Upper lobe of right lung (tissue), 1 donor: ENCODE measurements at regions not wholly inside any gene's neighbourhood (a gene's known extent, or its start where the extent isn't known, plus 50 kb on each side); places are given as distances from the start of the nearest gene placed in this dataset.

Source experiments
- ATAC-seq: fragments of 200-7000 bp; cut with Tn5 transposase; one replicate; pipeline ENCODE4 v1.9.1; 2020; ENCODE audit warnings: mild to moderate bottlenecking, moderate library complexity
- DNase-seq: peaks from one replicate; pipeline ENCODE4 v3.0.0-alpha.2; 2020
- H3K27ac ChIP-seq: fragments of 200-600 bp; one replicate; pipeline ENCODE4 v1.8.0; 2022
- H3K27me3 ChIP-seq: fragments of 200-600 bp; one replicate; pipeline ENCODE4 v1.8.0; 2022; ENCODE audit warnings: mild to moderate bottlenecking
- H3K36me3 ChIP-seq: fragments of 200-600 bp; one replicate; pipeline ENCODE4 v1.8.0; 2022
- H3K4me1 ChIP-seq: fragments of 200-600 bp; one replicate; pipeline ENCODE4 v1.8.0; 2022
- H3K4me3 ChIP-seq: fragments of 200-600 bp; one replicate; pipeline ENCODE4 v1.8.0; 2022; ENCODE audit warnings: mild to moderate bottlenecking
- H3K9me3 ChIP-seq: fragments of 200-600 bp; one replicate; pipeline ENCODE4 v1.8.0; 2022
- intact Hi-C: fragments of 100-400 bp; cut with DNase I; formaldehyde crosslinking; loops from one replicate; pipeline ENCODE4 v1.11.0; 2022
- TF ChIP-seq, protein P1 (sequence below): fragments of 200-600 bp; IDR thresholded peaks from one replicate; pipeline ENCODE4 v1.8.0; 2022; ENCODE audit warnings: antibody characterized with exemption
- donor health status: DM: no; HTN: yes; CAD: no; lungs with severe emphysema.

DNA sequence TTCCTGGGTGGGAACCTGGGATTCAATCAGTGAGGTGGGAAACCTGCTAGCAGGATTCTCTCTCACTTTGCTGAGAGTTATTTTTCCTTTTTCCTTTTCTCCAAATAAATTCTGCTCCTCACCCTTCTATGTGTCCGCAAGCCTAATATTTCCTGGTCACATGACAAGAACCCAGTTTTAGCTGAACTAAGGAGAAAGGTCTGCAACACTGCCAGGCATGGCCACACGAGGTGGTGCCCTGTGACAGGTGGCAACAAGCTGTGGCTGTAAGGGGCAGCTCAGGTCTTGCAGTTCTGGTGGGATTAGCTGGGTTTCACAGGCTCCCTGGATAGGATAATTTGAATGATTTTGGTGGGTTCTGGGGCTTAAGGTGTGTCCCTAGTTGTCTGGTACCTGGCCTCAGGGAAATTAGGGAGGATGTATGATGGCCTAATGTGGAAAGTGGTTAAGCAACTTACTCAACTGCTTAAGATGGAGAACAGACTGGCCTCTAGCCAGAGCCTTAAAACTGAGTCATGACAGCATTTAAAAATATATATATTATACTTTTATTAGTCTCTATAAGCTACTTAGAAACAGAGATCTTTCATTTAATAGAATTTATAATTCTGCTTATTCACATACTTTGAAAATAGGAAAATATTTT, 215.0 kb downstream of the IL15 start:
- DNase-seq (no peak), ATAC-seq (no peak)
- H3K27ac ChIP-seq, result no peak overlapping the region
- H3K9me3 ChIP-seq, result no peaks in the 10 kb centered on the region
- intact Hi-C loops, result no loop called here
- no peaks in the 10 kb centered on the region for H3K36me3 ChIP-seq
- TF ChIP-seq, protein P1, sequence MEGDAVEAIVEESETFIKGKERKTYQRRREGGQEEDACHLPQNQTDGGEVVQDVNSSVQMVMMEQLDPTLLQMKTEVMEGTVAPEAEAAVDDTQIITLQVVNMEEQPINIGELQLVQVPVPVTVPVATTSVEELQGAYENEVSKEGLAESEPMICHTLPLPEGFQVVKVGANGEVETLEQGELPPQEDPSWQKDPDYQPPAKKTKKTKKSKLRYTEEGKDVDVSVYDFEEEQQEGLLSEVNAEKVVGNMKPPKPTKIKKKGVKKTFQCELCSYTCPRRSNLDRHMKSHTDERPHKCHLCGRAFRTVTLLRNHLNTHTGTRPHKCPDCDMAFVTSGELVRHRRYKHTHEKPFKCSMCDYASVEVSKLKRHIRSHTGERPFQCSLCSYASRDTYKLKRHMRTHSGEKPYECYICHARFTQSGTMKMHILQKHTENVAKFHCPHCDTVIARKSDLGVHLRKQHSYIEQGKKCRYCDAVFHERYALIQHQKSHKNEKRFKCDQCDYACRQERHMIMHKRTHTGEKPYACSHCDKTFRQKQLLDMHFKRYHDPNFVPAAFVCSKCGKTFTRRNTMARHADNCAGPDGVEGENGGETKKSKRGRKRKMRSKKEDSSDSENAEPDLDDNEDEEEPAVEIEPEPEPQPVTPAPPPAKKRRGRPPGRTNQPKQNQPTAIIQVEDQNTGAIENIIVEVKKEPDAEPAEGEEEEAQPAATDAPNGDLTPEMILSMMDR, result no peak
- no peaks in the 10 kb centered on the region for H3K4me1 ChIP-seq
- H3K4me3 ChIP-seq, result no peak overlapping the region
- no peaks in the 10 kb centered on the region for H3K27me3 ChIP-seq

GRCh38 chr4:141853091-141853764, 216.8 kb downstream of the IL15 start:
- H3K27me3 ChIP-seq, result no peaks in the 10 kb centered on the region
- H3K4me1 ChIP-seq, result no peaks in the 10 kb centered on the region
- H3K4me3 ChIP-seq, result no peak overlapping the region
- TF ChIP-seq, protein P1, result no peak
- no peaks in the 10 kb centered on the region for H3K9me3 ChIP-seq
- intact Hi-C loops, result no loop called here
- H3K36me3 ChIP-seq, result no peaks in the 10 kb centered on the region
- no peak overlapping the region for H3K27ac ChIP-seq
- no peak for DNase-seq
- ATAC-seq, result no peak

GRCh38 chr4:141858437-141858836, 222.1 kb downstream of the IL15 start:
- H3K27ac ChIP-seq, result no peak overlapping the region
- ATAC-seq (no peak), DNase-seq (no peak)
- H3K36me3 ChIP-seq, result no peaks in the 10 kb centered on the region
- TF ChIP-seq, protein P1, result no peak
- H3K9me3 ChIP-seq, result no peaks in the 10 kb centered on the region
- H3K4me3 ChIP-seq, result no peak overlapping the region
- H3K4me1 ChIP-seq, result no peaks in the 10 kb centered on the region
- no peaks in the 10 kb centered on the region for H3K27me3 ChIP-seq
- intact Hi-C loops, result no loop called here

DNA sequence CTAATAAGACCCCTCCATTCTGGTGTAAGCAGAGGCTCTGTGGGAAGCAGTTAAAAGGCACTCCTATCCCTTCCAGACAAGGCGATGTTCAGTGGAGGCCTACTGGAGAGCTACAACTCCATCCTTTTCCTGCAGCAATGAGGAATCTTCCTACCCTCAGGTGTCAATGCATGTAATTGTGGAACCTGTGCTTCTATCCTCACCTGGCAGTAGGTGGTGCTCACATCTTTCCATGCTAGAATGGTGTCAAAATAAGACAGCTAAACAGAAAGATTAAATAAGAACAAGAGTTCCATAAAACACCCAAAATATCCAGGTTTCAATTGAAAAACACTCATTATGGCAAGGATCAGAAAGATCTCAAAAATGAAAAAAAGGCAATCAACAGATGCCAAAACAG, 224.6 kb downstream of the IL15 start:
- intact Hi-C loops, result no loop called here
- DNase-seq, result no peak
- Histone ChIP-seq H3K4me1 (no peaks in the 10 kb centered on the region), H3K27me3 (no peaks in the 10 kb centered on the region), H3K4me3 (no peak overlapping the region), H3K9me3 (no peaks in the 10 kb centered on the region), H3K36me3 (no peaks in the 10 kb centered on the region), H3K27ac (no peak overlapping the region)
- TF ChIP-seq, protein P1, result no peak
- no peak for ATAC-seq

DNA sequence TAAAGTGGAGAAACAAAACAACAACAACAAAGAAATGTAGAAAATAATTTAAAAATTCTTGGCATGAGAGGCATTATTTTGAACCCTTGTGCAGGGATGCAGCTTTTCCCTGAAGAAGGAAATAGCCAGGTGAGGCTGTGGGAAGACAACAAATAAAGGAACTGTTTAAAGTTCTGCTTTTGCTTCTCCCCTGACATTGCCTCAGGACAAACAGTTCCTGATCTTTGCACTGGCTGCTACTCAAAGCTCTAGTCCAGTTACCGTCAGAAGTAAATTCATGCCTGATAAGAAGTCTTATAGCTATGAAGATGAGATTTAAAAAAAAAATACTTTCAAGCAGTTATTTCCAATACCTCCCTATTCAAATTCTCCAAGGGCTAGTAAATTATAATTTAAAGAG, 233.8 kb downstream of the IL15 start:
- DNase-seq (no peak), ATAC-seq (no peak)
- TF ChIP-seq, protein P1, result no peak
- Histone ChIP-seq H3K4me3 (no peak overlapping the region), H3K36me3 (no peaks in the 10 kb centered on the region), H3K27ac (no peak overlapping the region), H3K27me3 (no peaks in the 10 kb centered on the region), H3K4me1 (no peaks in the 10 kb centered on the region), H3K9me3 (no peaks in the 10 kb centered on the region)
- intact Hi-C loops, result no loop called here
